HCT116 (cell line): ENCODE measurements at regions not wholly inside any gene's neighbourhood (a gene's known extent, or its start where the extent isn't known, plus 50 kb on each side); places are given as distances from the start of the nearest gene placed in this dataset.

Source experiments
- ATAC-seq: fragments of 200-7000 bp; cut with Tn5 transposase; 2 replicates; pipeline ENCODE4 v1.9.1; 2020; ENCODE audit warnings: mild to moderate bottlenecking, moderate library complexity
- BruUV-seq: library from RNA; stranded (reverse); fragments of 400-500 nt; replicated peaks from 2 replicates; lab custom pipeline; 2021; lab: Mats Ljungman, UMichigan
- CTCF ChIA-PET: fragments of 300-600 bp; sonication (Branson Sonifier 250); formaldehyde crosslinking; loops from one replicate; lab custom pipeline; 2021; ENCODE audit warnings: antibody characterized with exemption; lab: Charles Lee
- POLR2A ChIA-PET: fragments of 300-600, 350-600 bp; sonication (Branson Sonifier 250); formaldehyde crosslinking; loops from one replicate; lab custom pipeline; 2021; ENCODE audit warnings: antibody characterized with exemption; lab: Charles Lee
- RAD21 ChIA-PET, 2 experiments: fragments of 300-600 bp; sonication (Branson Sonifier 250); formaldehyde crosslinking; loops; one replicate each; lab custom pipeline; 2023; ENCODE audit warnings: low total read pairs in 2 of 2; ENCODE audit not compliant: uncharacterized antibody in 2 of 2, unreplicated experiment in 2 of 2, low non-redundant PET in 1 of 2; lab: Charles Lee
- DNase-seq: peaks from one replicate; pipeline ENCODE4 v3.0.0-alpha.2; 2010; ENCODE audit warnings: low read depth, low spot score
- H2AFZ ChIP-seq: fragments of 200-600 bp; shearing (Covaris generic), sonication (generic); 2 replicates; pipeline ENCODE4 v1.6.1; 2017; ENCODE audit warnings: low read depth, mixed run types, mixed read lengths, antibody characterized with exemption, low read length; ENCODE audit not compliant: poor library complexity, severe bottlenecking
- H3K27ac ChIP-seq: 2 replicates; pipeline ENCODE4 v1.5.1; 2012; ENCODE audit warnings: low read depth, low read length
- H3K27me3 ChIP-seq: fragments of 200-600 bp; sonication (generic); 2 replicates; pipeline ENCODE4 v1.6.1; 2016; ENCODE audit warnings: mixed run types, low read length, mixed read lengths; ENCODE audit not compliant: insufficient read depth
- H3K36me3 ChIP-seq, 2 experiments: fragments of 200-500 bp in 1 of 2; fragments of 200-600 bp in 1 of 2; sonication (Bioruptor generic) in 1 of 2; sonication (generic) in 1 of 2; 2 replicates each; pipeline versions ENCODE4 v1.5.1 to v1.6.1; 2014 to 2016; ENCODE audit warnings: low read length in 2 of 2, inconsistent platforms in 1 of 2, mixed read lengths in 1 of 2, mixed run types in 1 of 2; ENCODE audit not compliant: insufficient read depth in 2 of 2, control insufficient read depth in 1 of 2
- H3K4me1 ChIP-seq, 2 experiments: fragments of 200-600 bp in 1 of 2; sonication (generic) in 1 of 2; 2 replicates each; pipeline versions ENCODE4 v1.5.1 to v1.6.1; 2012 to 2017; ENCODE audit warnings: low read length in 2 of 2, inconsistent platforms in 1 of 2, mild to moderate bottlenecking in 1 of 2, mixed read lengths in 1 of 2, mixed run types in 1 of 2, moderate library complexity in 1 of 2; ENCODE audit not compliant: insufficient read depth in 2 of 2, control insufficient read depth in 1 of 2
- H3K4me2 ChIP-seq: fragments of 200-600 bp; sonication (generic); 2 replicates; pipeline ENCODE4 v1.6.1; 2017; ENCODE audit warnings: mixed run types, low read length, mixed read lengths
- H3K4me3 ChIP-seq, 2 experiments: fragments of 200-600 bp in 1 of 2; sonication (generic) in 1 of 2; replicated peaks in 1 of 2; 2 replicates each; pipeline ENCODE4 v1.5.1; 2011 to 2016; ENCODE audit warnings: low read length in 2 of 2, control low read depth in 1 of 2, low read depth in 1 of 2, mild to moderate bottlenecking in 1 of 2, mixed read lengths in 1 of 2, mixed run types in 1 of 2
- H3K79me2 ChIP-seq: fragments of 200-600 bp; sonication (generic); 2 replicates; pipeline ENCODE4 v1.6.1; 2017; ENCODE audit warnings: mild to moderate bottlenecking, mixed run types, low read length, moderate library complexity, mixed read lengths; ENCODE audit not compliant: insufficient read depth
- H3K9ac ChIP-seq: fragments of 200-600 bp; sonication (generic); 2 replicates; pipeline ENCODE4 v1.6.1; 2016; ENCODE audit warnings: low read length, mixed read lengths
- H3K9me2 ChIP-seq: fragments of 200-600 bp; sonication (generic), shearing (Covaris generic); 2 replicates; pipeline ENCODE4 v1.6.1; 2017; ENCODE audit warnings: mixed run types, mild to moderate bottlenecking, moderate library complexity; ENCODE audit not compliant: insufficient read depth
- H3K9me3 ChIP-seq, 2 experiments: fragments of 200-500 bp in 1 of 2; fragments of 200-600 bp in 1 of 2; sonication (Bioruptor generic) in 1 of 2; sonication (generic) in 1 of 2; 2 replicates each; pipeline ENCODE4 v1.6.1; 2014 to 2017; ENCODE audit warnings: low read length in 2 of 2, mixed read lengths in 2 of 2, inconsistent platforms in 1 of 2, low read depth in 1 of 2, mild to moderate bottlenecking in 1 of 2, mixed run types in 1 of 2, moderate library complexity in 1 of 2; ENCODE audit not compliant: control insufficient read depth in 1 of 2, insufficient read depth in 1 of 2
- H4K20me1 ChIP-seq: fragments of 200-600 bp; sonication (generic), shearing (Covaris generic); 2 replicates; pipeline ENCODE4 v1.6.1; 2017; ENCODE audit warnings: mixed run types, mild to moderate bottlenecking, moderate library complexity; ENCODE audit not compliant: insufficient read depth
- CBX3 ChIP-seq: IDR thresholded peaks from 2 replicates; pipeline ENCODE4 v1.6.1; 2012; ENCODE audit warnings: low read depth
- CEBPB ChIP-seq: IDR thresholded peaks from 2 replicates; pipeline ENCODE4 v1.6.1; 2012; ENCODE audit warnings: low read depth
- EGR1 ChIP-seq: IDR thresholded peaks from 2 replicates; pipeline ENCODE4 v1.6.1; 2012; ENCODE audit warnings: low read depth
- ELF1 ChIP-seq: IDR thresholded peaks from 2 replicates; pipeline ENCODE4 v1.6.1; 2012; ENCODE audit warnings: low read depth, borderline replicate concordance
- EZH2 ChIP-seq: fragments of 200-600 bp; sonication (generic); IDR thresholded peaks from 2 replicates; pipeline ENCODE4 v1.6.1; 2017; ENCODE audit warnings: antibody characterized with exemption, mixed run types
- EZH2phosphoT487 ChIP-seq: fragments of 200-600 bp; IDR thresholded peaks from 2 replicates; pipeline ENCODE4 v1.6.1; 2018; ENCODE audit warnings: antibody characterized with exemption, borderline replicate concordance
- FOSL1 ChIP-seq: IDR thresholded peaks from 2 replicates; pipeline ENCODE4 v1.6.1; 2012; ENCODE audit warnings: low read depth
- JUND ChIP-seq: IDR thresholded peaks from 2 replicates; pipeline ENCODE4 v1.6.1; 2012
- POLR2AphosphoS5 ChIP-seq: IDR thresholded peaks from 2 replicates; pipeline ENCODE4 v1.6.1; 2011; ENCODE audit warnings: mild to moderate bottlenecking, low read depth, low read length, moderate library complexity
- RAD21 ChIP-seq: IDR thresholded peaks from 2 replicates; pipeline ENCODE4 v1.6.1; 2012; ENCODE audit warnings: low read depth, mild to moderate bottlenecking
- SIN3A ChIP-seq: IDR thresholded peaks from 2 replicates; pipeline ENCODE4 v1.6.1; 2012; ENCODE audit warnings: low read depth
- SP1 ChIP-seq: IDR thresholded peaks from 2 replicates; pipeline ENCODE4 v1.6.1; 2012; ENCODE audit warnings: low read depth
- SRF ChIP-seq: IDR thresholded peaks from 2 replicates; pipeline ENCODE4 v1.6.1; 2012; ENCODE audit warnings: low read depth
- TCF7L2 ChIP-seq: IDR thresholded peaks from 2 replicates; pipeline ENCODE4 v1.7.0; 2011; ENCODE audit warnings: borderline replicate concordance, inconsistent platforms; ENCODE audit not compliant: insufficient read depth, insufficient read length; ENCODE audit errors: extremely low read depth
- YY1 ChIP-seq: IDR thresholded peaks from 2 replicates; pipeline ENCODE4 v1.6.1; 2011; ENCODE audit warnings: low read length, low read depth, moderate library complexity, mild to moderate bottlenecking; ENCODE audit not compliant: insufficient replicate concordance; ENCODE audit errors: extremely low read depth
- ZFX ChIP-seq: fragments of 450-650 bp; IDR thresholded peaks from 2 replicates; pipeline ENCODE4 v1.6.1; 2017
- intact Hi-C: fragments of 100-400 bp; cut with micrococcal nuclease; formaldehyde crosslinking; loops from 2 replicates; pipeline ENCODE4 v1.10.0; 2022
- TF ChIP-seq, protein P1 (sequence below): IDR thresholded peaks from 2 replicates; pipeline ENCODE4 v1.6.1; 2012; ENCODE audit warnings: low read depth
- TF ChIP-seq, protein P2 (sequence below), 3 experiments: fragments of 200-600 bp in 1 of 3; sonication (generic) in 1 of 3; IDR thresholded peaks in 2 of 3; conservative IDR thresholded peaks in 1 of 3; 2 replicates each; pipeline ENCODE4 v1.5.1; 2012 to 2017; ENCODE audit warnings: low read depth in 2 of 3, low read length in 2 of 3, antibody characterized with exemption in 1 of 3, borderline replicate concordance in 1 of 3, control low read depth in 1 of 3, mild to moderate bottlenecking in 1 of 3, mixed read lengths in 1 of 3, mixed run types in 1 of 3, moderate library complexity in 1 of 3; ENCODE audit not compliant: insufficient read depth in 1 of 3
- TF ChIP-seq, protein P3 (sequence below): IDR thresholded peaks from 2 replicates; pipeline ENCODE4 v1.6.1; 2012

DNA sequence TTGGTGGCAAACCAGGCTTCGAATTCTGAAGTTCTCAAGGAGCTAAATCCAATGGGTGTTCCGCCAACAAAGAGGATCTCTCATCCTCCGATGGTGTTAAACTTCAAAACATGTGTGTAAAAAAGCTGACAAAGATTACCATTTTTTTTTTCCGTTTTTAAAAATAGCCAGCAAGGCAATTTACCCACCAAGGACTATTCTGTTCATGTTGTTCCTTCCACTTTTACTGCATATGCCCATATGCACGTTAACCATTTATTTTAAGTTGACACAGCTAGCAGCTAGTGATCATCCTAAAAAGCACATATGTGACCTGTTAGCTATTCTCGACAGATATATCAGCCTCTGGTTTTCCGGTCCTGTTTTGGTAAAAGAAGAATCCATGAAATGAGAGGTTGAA lies 326.7 kb downstream of the PLK2 start:
- Histone ChIP-seq H3K9ac (no peak overlapping the region), H3K27ac (no peak overlapping the region), H3K4me1 (no peaks in the 10 kb centered on the region), H3K9me2 (no peaks in the 10 kb centered on the region), H3K9me3 (no peaks in the 10 kb centered on the region), H3K4me2 (no peak overlapping the region), H2AFZ (no peak overlapping the region), H3K36me3 (no peaks in the 10 kb centered on the region), H3K79me2 (no peaks in the 10 kb centered on the region), H4K20me1 (no peaks in the 10 kb centered on the region), H3K27me3 (no peaks in the 10 kb centered on the region), H3K4me3 (no peak overlapping the region)
- no peak for ATAC-seq
- no peak for TF ChIP-seq JUND
- TF ChIP-seq YY1, result no peak
- TF ChIP-seq, protein P1, sequence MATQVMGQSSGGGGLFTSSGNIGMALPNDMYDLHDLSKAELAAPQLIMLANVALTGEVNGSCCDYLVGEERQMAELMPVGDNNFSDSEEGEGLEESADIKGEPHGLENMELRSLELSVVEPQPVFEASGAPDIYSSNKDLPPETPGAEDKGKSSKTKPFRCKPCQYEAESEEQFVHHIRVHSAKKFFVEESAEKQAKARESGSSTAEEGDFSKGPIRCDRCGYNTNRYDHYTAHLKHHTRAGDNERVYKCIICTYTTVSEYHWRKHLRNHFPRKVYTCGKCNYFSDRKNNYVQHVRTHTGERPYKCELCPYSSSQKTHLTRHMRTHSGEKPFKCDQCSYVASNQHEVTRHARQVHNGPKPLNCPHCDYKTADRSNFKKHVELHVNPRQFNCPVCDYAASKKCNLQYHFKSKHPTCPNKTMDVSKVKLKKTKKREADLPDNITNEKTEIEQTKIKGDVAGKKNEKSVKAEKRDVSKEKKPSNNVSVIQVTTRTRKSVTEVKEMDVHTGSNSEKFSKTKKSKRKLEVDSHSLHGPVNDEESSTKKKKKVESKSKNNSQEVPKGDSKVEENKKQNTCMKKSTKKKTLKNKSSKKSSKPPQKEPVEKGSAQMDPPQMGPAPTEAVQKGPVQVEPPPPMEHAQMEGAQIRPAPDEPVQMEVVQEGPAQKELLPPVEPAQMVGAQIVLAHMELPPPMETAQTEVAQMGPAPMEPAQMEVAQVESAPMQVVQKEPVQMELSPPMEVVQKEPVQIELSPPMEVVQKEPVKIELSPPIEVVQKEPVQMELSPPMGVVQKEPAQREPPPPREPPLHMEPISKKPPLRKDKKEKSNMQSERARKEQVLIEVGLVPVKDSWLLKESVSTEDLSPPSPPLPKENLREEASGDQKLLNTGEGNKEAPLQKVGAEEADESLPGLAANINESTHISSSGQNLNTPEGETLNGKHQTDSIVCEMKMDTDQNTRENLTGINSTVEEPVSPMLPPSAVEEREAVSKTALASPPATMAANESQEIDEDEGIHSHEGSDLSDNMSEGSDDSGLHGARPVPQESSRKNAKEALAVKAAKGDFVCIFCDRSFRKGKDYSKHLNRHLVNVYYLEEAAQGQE, result no peak
- TF ChIP-seq, protein P2, sequence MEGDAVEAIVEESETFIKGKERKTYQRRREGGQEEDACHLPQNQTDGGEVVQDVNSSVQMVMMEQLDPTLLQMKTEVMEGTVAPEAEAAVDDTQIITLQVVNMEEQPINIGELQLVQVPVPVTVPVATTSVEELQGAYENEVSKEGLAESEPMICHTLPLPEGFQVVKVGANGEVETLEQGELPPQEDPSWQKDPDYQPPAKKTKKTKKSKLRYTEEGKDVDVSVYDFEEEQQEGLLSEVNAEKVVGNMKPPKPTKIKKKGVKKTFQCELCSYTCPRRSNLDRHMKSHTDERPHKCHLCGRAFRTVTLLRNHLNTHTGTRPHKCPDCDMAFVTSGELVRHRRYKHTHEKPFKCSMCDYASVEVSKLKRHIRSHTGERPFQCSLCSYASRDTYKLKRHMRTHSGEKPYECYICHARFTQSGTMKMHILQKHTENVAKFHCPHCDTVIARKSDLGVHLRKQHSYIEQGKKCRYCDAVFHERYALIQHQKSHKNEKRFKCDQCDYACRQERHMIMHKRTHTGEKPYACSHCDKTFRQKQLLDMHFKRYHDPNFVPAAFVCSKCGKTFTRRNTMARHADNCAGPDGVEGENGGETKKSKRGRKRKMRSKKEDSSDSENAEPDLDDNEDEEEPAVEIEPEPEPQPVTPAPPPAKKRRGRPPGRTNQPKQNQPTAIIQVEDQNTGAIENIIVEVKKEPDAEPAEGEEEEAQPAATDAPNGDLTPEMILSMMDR (IDR thresholded peaks at IDR 0.05 in 2 of 3, conservative IDR thresholded peaks at IDR 0.05 in 1 of 3; ENCODE audit: borderline replicate concordance in 1 of 3, insufficient read depth in 1 of 3, low read depth in 2 of 3, low read length in 2 of 3), result no peak
- no peak for TF ChIP-seq ELF1
- TF ChIP-seq CEBPB, result no peak
- no peak for TF ChIP-seq SIN3A
- no peak for TF ChIP-seq EZH2phosphoT487
- TF ChIP-seq ZFX, result no peak
- no peak for TF ChIP-seq RAD21
- TF ChIP-seq POLR2AphosphoS5, result no peak
- TF ChIP-seq TCF7L2, result no peak
- TF ChIP-seq, protein P3, sequence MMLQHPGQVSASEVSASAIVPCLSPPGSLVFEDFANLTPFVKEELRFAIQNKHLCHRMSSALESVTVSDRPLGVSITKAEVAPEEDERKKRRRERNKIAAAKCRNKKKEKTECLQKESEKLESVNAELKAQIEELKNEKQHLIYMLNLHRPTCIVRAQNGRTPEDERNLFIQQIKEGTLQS, result no peak
- TF ChIP-seq CBX3, result no peak
- no peak for TF ChIP-seq SRF
- no peak for TF ChIP-seq EZH2
- no peak for TF ChIP-seq FOSL1
- no peak for TF ChIP-seq SP1
- TF ChIP-seq EGR1, result no peak
- intact Hi-C loops, result no loop called here
- no peak for DNase-seq
- ChIA-PET CTCF (no interaction called here), RAD21 (no interaction called here), POLR2A (no interaction called here)
- BruUV-seq, result no TSS peak
